ENCODE measurements at regions not wholly inside any gene's neighbourhood (a gene's known extent, or its start where the extent isn't known, plus 50 kb on each side); places are given as distances from the start of the nearest gene placed in this dataset.

DNA sequence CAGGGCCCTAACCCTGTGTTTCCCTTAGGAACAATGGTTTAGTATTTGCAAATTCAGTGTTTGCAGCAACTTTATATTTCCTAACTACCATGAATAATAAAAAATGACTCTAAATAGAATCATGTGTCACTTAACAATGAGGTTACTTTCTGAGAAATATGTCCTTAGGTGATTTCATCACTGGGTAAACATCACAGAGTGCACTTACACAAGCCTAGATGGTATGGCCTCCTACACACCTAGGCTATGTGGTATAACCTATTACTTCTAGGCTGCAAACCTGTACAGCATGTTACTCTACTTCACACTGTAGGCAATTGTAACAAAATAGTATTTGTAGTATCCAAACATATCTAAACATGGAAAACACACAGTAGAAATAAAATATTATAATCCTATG is 1174.6 kb upstream of the LRRTM3 start:
- TF ChIP-seq, protein P1, sequence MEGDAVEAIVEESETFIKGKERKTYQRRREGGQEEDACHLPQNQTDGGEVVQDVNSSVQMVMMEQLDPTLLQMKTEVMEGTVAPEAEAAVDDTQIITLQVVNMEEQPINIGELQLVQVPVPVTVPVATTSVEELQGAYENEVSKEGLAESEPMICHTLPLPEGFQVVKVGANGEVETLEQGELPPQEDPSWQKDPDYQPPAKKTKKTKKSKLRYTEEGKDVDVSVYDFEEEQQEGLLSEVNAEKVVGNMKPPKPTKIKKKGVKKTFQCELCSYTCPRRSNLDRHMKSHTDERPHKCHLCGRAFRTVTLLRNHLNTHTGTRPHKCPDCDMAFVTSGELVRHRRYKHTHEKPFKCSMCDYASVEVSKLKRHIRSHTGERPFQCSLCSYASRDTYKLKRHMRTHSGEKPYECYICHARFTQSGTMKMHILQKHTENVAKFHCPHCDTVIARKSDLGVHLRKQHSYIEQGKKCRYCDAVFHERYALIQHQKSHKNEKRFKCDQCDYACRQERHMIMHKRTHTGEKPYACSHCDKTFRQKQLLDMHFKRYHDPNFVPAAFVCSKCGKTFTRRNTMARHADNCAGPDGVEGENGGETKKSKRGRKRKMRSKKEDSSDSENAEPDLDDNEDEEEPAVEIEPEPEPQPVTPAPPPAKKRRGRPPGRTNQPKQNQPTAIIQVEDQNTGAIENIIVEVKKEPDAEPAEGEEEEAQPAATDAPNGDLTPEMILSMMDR (IDR thresholded peaks at IDR 0.05) = no peak
- TF ChIP-seq EZH2 (IDR thresholded peaks at IDR 0.05) (no peak), EZH2phosphoT487 (IDR thresholded peaks at IDR 0.05) (no peak)

All from neural progenitor cell (in vitro differentiated cells).